ENCODE measurements at regions not wholly inside any gene's neighbourhood (a gene's known extent, or its start where the extent isn't known, plus 50 kb on each side); places are given as distances from the start of the nearest gene placed in this dataset.

- TF ChIP-seq CTCF (optimal IDR thresholded peaks at IDR 0.05 in 1 of 3, IDR thresholded peaks at IDR 0.05 in 1 of 3, conservative IDR thresholded peaks at IDR 0.05 in 1 of 3; ENCODE audit: extremely low read depth in 1 of 3, insufficient read depth in 2 of 3, low read length in 3 of 3) (no peak), EZH2 (IDR thresholded peaks at IDR 0.05; ENCODE audit: low read length) (no peak)
- Histone ChIP-seq H3K9me1 (ENCODE audit: control insufficient read depth, extremely low read depth, insufficient read depth, low read length) (no peaks in the 10 kb centered on the region), H2AFZ (ENCODE audit: control insufficient read depth, low read length) (no peak overlapping the region), H3K4me3 (ENCODE audit: control insufficient read depth in 2 of 3, extremely low read depth in 1 of 3, insufficient read depth in 2 of 3, low read depth in 1 of 3, low read length in 3 of 3) (no peak overlapping the region), H3K4me2 (ENCODE audit: control insufficient read depth, extremely low read depth, insufficient read depth, low read depth, low read length) (no peak overlapping the region), H4K20me1 (ENCODE audit: control insufficient read depth, extremely low read depth, insufficient read depth, low read length) (no peaks in the 10 kb centered on the region), H3K4me1 (ENCODE audit: control insufficient read depth, extremely low read depth, insufficient read depth, low read length) (no peaks in the 10 kb centered on the region), H3K9me3 (ENCODE audit: control insufficient read depth, low read depth, low read length) (no peaks in the 10 kb centered on the region), H3K27me3 (ENCODE audit: control insufficient read depth, extremely low read depth, insufficient read depth, low read length) (no peaks in the 10 kb centered on the region), H3K36me3 (ENCODE audit: control insufficient read depth in 2 of 2, extremely low read depth in 1 of 2, insufficient read depth in 2 of 2, low read length in 2 of 2) (no peaks in the 10 kb centered on the region), H3K27ac (ENCODE audit: control insufficient read depth, insufficient read depth, low read length) (no peak overlapping the region), H3K79me2 (ENCODE audit: control insufficient read depth, insufficient read depth, low read length) (no peaks in the 10 kb centered on the region), H3K9ac (ENCODE audit: control insufficient read depth, extremely low read depth, insufficient read depth, low read length) (no peak overlapping the region)
- no peak for DNase-seq (ENCODE audit: low read depth, low spot score)
- no peak for FAIRE-seq
- dilution Hi-C loops (cut with MboI; ENCODE audit: extremely low pct_ligation_motif_present, low sequenced_read_pairs), result no loop called here
These were observed 116.0 kb downstream of the MRPL39 start for GRCh38 chr21:25491267-25491666.

- no peak for TF ChIP-seq CTCF (optimal IDR thresholded peaks at IDR 0.05 in 1 of 3, IDR thresholded peaks at IDR 0.05 in 1 of 3, conservative IDR thresholded peaks at IDR 0.05 in 1 of 3; ENCODE audit: extremely low read depth in 1 of 3, insufficient read depth in 2 of 3, low read length in 3 of 3)
- no peak for TF ChIP-seq EZH2 (IDR thresholded peaks at IDR 0.05; ENCODE audit: low read length)
- no peak for DNase-seq (ENCODE audit: low read depth, low spot score)
- Histone ChIP-seq H3K36me3 (ENCODE audit: control insufficient read depth in 2 of 2, extremely low read depth in 1 of 2, insufficient read depth in 2 of 2, low read length in 2 of 2) (no peaks in the 10 kb centered on the region), H3K79me2 (ENCODE audit: control insufficient read depth, insufficient read depth, low read length) (no peaks in the 10 kb centered on the region), H3K9ac (ENCODE audit: control insufficient read depth, extremely low read depth, insufficient read depth, low read length) (no peak overlapping the region), H3K4me1 (ENCODE audit: control insufficient read depth, extremely low read depth, insufficient read depth, low read length) (no peaks in the 10 kb centered on the region), H3K27me3 (ENCODE audit: control insufficient read depth, extremely low read depth, insufficient read depth, low read length) (no peaks in the 10 kb centered on the region), H2AFZ (ENCODE audit: control insufficient read depth, low read length) (no peak overlapping the region), H3K9me3 (ENCODE audit: control insufficient read depth, low read depth, low read length) (no peaks in the 10 kb centered on the region), H3K9me1 (ENCODE audit: control insufficient read depth, extremely low read depth, insufficient read depth, low read length) (no peaks in the 10 kb centered on the region), H3K4me2 (ENCODE audit: control insufficient read depth, extremely low read depth, insufficient read depth, low read depth, low read length) (no peak overlapping the region), H4K20me1 (ENCODE audit: control insufficient read depth, extremely low read depth, insufficient read depth, low read length) (no peaks in the 10 kb centered on the region), H3K27ac (ENCODE audit: control insufficient read depth, insufficient read depth, low read length) (no peak overlapping the region), H3K4me3 (ENCODE audit: control insufficient read depth in 2 of 3, extremely low read depth in 1 of 3, insufficient read depth in 2 of 3, low read depth in 1 of 3, low read length in 3 of 3) (no peak overlapping the region)
- FAIRE-seq, result no peak
- dilution Hi-C loops (cut with MboI; ENCODE audit: extremely low pct_ligation_motif_present, low sequenced_read_pairs), result no loop called here
These were observed 116.5 kb downstream of the MRPL39 start for GRCh38 chr21:25490742-25491141.

Data from keratinocyte (primary cell).